B cell (primary cell): ENCODE measurements at regions not wholly inside any gene's neighbourhood (a gene's known extent, or its start where the extent isn't known, plus 50 kb on each side); places are given as distances from the start of the nearest gene placed in this dataset.
"Not testable (repeated sequence)": the region's sequence is repeated elsewhere in the genome, so short reads cannot be mapped to it uniquely, and the experiment has no call there.

Experiments used
- CTCF ChIP-seq: fragments of 200-600 bp; IDR thresholded peaks from one replicate; pipeline ENCODE4 v1.8.0; 2022; ENCODE audit warnings: antibody characterized with exemption, mild to moderate bottlenecking
- EZH2 ChIP-seq: IDR thresholded peaks from 2 replicates; pipeline ENCODE4 v1.6.1; 2012; ENCODE audit warnings: borderline replicate concordance, low read depth, mild to moderate bottlenecking, moderate library complexity, low read length; ENCODE audit not compliant: insufficient read depth, poor library complexity, severe bottlenecking

- not testable (repeated sequence) for TF ChIP-seq CTCF, EZH2
Observed at GRCh38 chr9:63344408-63344807, 1940.6 kb downstream of the FOXD4L5 start.
